ENCODE measurements at regions not wholly inside any gene's neighbourhood (a gene's known extent, or its start where the extent isn't known, plus 50 kb on each side); places are given as distances from the start of the nearest gene placed in this dataset.

DNA sequence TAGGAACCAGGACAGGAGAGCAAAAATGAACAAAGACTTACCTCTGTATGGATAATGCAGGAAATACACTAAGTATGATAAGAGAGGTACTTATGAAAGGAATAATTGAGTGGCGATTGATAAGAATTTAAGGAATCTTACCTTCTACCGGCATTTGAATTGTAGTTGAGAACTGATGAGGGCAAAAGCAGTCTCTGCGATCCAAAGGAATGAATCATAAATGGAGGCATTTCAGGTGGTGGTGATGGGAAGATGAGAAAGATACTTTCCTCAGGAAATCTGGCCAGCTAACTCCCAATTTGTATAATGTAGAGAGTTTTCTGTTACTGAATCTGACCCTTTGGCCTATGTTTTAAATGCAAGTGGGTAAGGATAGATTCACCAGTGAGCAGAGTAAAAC is 71.9 kb upstream of the C11orf87 start:
- no peak for TF ChIP-seq CTCF (IDR thresholded peaks at IDR 0.05; ENCODE audit: unreplicated experiment in 3 of 3)
- H3K36me3 Mint-ChIP-seq (ENCODE audit: low read depth) = no peaks in the 10 kb centered on the region
- no peak overlapping the region for H3K4me3 Mint-ChIP-seq
- H3K27ac Mint-ChIP-seq = peak overlapping the region; percentile 32 to 87 (median 69)
- peaks cover 24% of the 10 kb centered on the region for H3K4me1 Mint-ChIP-seq
- peaks cover 10% of the 10 kb centered on the region for H3K9me3 Mint-ChIP-seq
- H3K27me3 Mint-ChIP-seq (ENCODE audit: low read depth) = no peaks in the 10 kb centered on the region

GRCh38 chr11:109362059-109362458 is 59.9 kb upstream of the C11orf87 start:
- peaks cover 3% of the 10 kb centered on the region for H3K9me3 Mint-ChIP-seq
- no peak overlapping the region for H3K27ac Mint-ChIP-seq
- H3K27me3 Mint-ChIP-seq (ENCODE audit: low read depth) = no peaks in the 10 kb centered on the region
- no peak for TF ChIP-seq CTCF (IDR thresholded peaks at IDR 0.05; ENCODE audit: unreplicated experiment in 3 of 3)
- no peaks in the 10 kb centered on the region for H3K4me1 Mint-ChIP-seq
- no peaks in the 10 kb centered on the region for H3K36me3 Mint-ChIP-seq (ENCODE audit: low read depth)
- H3K4me3 Mint-ChIP-seq = no peak overlapping the region

DNA sequence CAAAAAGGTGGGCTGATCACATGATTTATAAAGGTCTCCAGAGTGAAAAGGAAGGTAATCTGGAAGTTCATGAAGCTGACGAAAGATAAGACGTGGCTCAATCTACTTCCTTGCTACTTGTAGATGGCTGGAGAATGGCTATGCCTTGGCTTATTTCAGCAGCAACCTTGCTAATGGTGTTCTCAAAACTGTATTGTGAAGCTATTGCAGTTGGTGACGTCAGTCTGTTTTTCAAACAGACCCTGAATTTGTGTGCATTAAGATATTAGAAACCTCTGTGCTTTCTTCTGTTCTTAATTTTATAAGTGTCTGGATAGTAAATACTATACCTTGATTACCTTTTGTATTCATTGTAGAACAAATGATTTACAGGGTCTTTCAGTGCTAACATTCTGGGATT is 58.3 kb upstream of the C11orf87 start:
- H3K9me3 Mint-ChIP-seq = peaks cover 7% of the 10 kb centered on the region
- no peak overlapping the region for H3K4me3 Mint-ChIP-seq
- TF ChIP-seq CTCF (IDR thresholded peaks at IDR 0.05; ENCODE audit: unreplicated experiment in 3 of 3) = no peak
- no peak overlapping the region for H3K27ac Mint-ChIP-seq
- no peaks in the 10 kb centered on the region for H3K36me3 Mint-ChIP-seq (ENCODE audit: low read depth)
- H3K4me1 Mint-ChIP-seq = no peaks in the 10 kb centered on the region
- no peaks in the 10 kb centered on the region for H3K27me3 Mint-ChIP-seq (ENCODE audit: low read depth)

DNA sequence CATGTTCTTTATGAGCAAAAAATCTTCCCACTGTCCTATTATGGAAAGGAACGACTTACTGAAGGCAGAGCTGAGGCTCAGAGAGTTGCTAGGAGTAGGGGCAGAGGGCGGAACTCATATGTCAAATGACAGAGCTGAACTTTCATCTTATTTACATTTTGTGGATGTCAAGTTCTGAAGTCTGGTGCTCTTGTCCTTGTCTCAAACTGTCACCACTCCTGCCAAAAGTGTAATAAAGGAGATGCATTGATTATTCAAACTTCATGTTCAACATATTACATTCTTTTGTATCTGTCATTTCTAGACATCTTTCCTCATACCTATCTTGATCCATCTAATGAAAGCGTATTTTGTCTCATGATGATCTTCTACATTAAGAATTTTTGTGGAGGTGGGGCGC is 57.1 kb upstream of the C11orf87 start:
- no peak overlapping the region for H3K4me3 Mint-ChIP-seq
- H3K36me3 Mint-ChIP-seq (ENCODE audit: low read depth) = no peaks in the 10 kb centered on the region
- TF ChIP-seq CTCF (IDR thresholded peaks at IDR 0.05; ENCODE audit: unreplicated experiment in 3 of 3) = no peak
- peaks cover 15% of the 10 kb centered on the region for H3K9me3 Mint-ChIP-seq
- no peaks in the 10 kb centered on the region for H3K27me3 Mint-ChIP-seq (ENCODE audit: low read depth)
- H3K4me1 Mint-ChIP-seq = no peaks in the 10 kb centered on the region
- no peak overlapping the region for H3K27ac Mint-ChIP-seq

DNA sequence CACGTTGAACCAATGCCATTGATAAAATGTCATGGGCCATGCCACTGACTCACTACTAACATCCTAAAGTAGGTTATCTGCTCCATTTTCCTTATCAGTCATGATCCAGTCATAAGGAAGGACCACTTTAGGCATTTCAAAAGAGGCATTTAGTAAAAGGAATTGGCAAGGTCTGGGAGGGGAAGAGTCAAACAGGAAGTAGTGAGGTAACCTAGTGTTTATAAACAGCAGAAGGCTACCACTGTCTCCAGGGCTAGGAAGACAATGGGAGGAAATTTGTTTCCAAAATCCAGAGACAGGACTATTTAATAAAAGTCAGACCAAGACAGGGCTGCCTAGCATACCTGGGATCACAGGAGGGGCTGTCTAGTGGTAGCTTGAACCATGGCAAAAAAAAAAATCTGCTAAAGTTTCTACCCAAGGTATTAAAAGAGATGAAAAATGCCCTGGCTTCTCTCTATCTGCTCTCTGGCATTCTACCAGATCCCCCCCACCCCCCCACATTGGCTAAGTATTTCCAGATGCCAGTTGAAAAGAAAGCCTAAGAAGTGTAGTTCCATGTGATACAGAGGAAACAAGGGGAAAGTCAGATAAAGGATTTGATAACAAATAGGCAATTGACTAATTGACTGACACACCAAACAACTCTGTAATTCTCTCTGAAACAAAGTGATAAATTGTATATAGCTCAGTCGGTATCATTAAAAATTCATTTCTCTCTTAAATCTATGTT is 50.4 kb upstream of the C11orf87 start:
- Mint-ChIP-seq H3K27ac (no peak overlapping the region), H3K27me3 (ENCODE audit: low read depth) (peaks cover 5% of the 10 kb centered on the region), H3K4me3 (no peak overlapping the region), H3K4me1 (peaks cover 5% of the 10 kb centered on the region), H3K9me3 (peaks cover 14% of the 10 kb centered on the region), H3K36me3 (ENCODE audit: low read depth) (no peaks in the 10 kb centered on the region)
- no peak for TF ChIP-seq CTCF (IDR thresholded peaks at IDR 0.05; ENCODE audit: unreplicated experiment in 3 of 3)

Data from nephron (organoid).